ENCODE measurements at regions not wholly inside any gene's neighbourhood (a gene's known extent, or its start where the extent isn't known, plus 50 kb on each side); places are given as distances from the start of the nearest gene placed in this dataset.

DNA sequence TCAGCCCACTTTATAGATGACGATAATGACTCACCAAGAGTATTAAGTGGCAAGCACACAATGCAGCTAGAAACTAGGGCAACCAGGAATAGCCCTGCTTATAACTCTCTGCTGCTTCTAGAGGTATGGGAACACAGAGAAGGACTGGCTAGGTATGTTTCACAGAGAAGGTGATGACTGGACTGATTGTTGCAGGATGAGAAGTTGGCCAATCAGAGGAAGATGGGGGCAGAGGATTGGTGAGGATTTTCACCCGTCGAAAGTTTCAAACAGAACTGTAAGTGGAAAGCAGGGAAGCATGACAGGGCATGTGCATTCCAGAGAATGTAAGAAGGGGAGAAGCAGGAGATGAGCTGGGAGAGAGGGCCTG is 222.4 kb upstream of the JUN start:
- TF ChIP-seq POLR2AphosphoS5 (IDR thresholded peaks at IDR 0.05; ENCODE audit: control insufficient read depth, insufficient read depth, low read depth, low read length) = no peak
- TF ChIP-seq, protein P1, sequence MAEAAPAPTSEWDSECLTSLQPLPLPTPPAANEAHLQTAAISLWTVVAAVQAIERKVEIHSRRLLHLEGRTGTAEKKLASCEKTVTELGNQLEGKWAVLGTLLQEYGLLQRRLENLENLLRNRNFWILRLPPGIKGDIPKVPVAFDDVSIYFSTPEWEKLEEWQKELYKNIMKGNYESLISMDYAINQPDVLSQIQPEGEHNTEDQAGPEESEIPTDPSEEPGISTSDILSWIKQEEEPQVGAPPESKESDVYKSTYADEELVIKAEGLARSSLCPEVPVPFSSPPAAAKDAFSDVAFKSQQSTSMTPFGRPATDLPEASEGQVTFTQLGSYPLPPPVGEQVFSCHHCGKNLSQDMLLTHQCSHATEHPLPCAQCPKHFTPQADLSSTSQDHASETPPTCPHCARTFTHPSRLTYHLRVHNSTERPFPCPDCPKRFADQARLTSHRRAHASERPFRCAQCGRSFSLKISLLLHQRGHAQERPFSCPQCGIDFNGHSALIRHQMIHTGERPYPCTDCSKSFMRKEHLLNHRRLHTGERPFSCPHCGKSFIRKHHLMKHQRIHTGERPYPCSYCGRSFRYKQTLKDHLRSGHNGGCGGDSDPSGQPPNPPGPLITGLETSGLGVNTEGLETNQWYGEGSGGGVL (CRISPR knock-in tag; IDR thresholded peaks at IDR 0.05) = no peak
